K562 (cell line): ENCODE measurements at regions not wholly inside any gene's neighbourhood (a gene's known extent, or its start where the extent isn't known, plus 50 kb on each side); places are given as distances from the start of the nearest gene placed in this dataset.

Experiments
- CHD7 ChIP-seq: fragments of 200-600 bp; sonication (generic); IDR thresholded peaks from one replicate; pipeline ENCODE4 v1.6.1; 2012; ENCODE audit warnings: mild to moderate bottlenecking, low read depth, low read length, inconsistent platforms
- E2F6 ChIP-seq, 2 experiments: IDR thresholded peaks; 2 replicates each; pipeline ENCODE4 v1.6.1; 2011; ENCODE audit warnings: borderline replicate concordance in 1 of 2, control low read depth in 1 of 2, low read depth in 1 of 2, low read length in 1 of 2, mild to moderate bottlenecking in 1 of 2, mixed read lengths in 1 of 2, moderate library complexity in 1 of 2; ENCODE audit not compliant: insufficient read depth in 1 of 2, insufficient read length in 1 of 2, poor library complexity in 1 of 2, severe bottlenecking in 1 of 2; ENCODE audit errors: extremely low read depth in 1 of 2
- NRF1 ChIP-seq, 2 experiments: fragments of 450-650 bp; IDR thresholded peaks in 1 of 2; conservative IDR thresholded peaks in 1 of 2; 2 replicates each; pipeline ENCODE4 v1.6.1; 2014; ENCODE audit warnings: mild to moderate bottlenecking in 2 of 2
- ZNF764 ChIP-seq: fragments of 250-450 bp; sonication (Bioruptor Pico); IDR thresholded peaks from 2 replicates; pipeline ENCODE4 v1.4.0; 2020; ENCODE audit warnings: low read depth, mild to moderate bottlenecking, moderate library complexity
- ZSCAN32 ChIP-seq: fragments of 450-650 bp; formaldehyde crosslinking; IDR thresholded peaks from 2 replicates; pipeline ENCODE4 v1.4.0; 2020; ENCODE audit warnings: mild to moderate bottlenecking, moderate library complexity

GRCh38 chr10:36170142-36170719, 528.1 kb upstream of the FZD8 start (continued):
- TF ChIP-seq CHD7 (no peak), E2F6 (IDR thresholded peaks at IDR 0.05; ENCODE audit: borderline replicate concordance in 1 of 2, extremely low read depth in 1 of 2, insufficient read depth in 1 of 2, insufficient read length in 1 of 2, low read depth in 1 of 2, low read length in 1 of 2, poor library complexity in 1 of 2, severe bottlenecking in 1 of 2) (no peak), NRF1 (conservative IDR thresholded peaks at IDR 0.05 in 1 of 2, IDR thresholded peaks at IDR 0.05 in 1 of 2) (no peak), ZSCAN32 (CRISPR knock-in tag) (no peak), ZNF764 (CRISPR knock-in tag) (no peak)
